ENCODE measurements at regions not wholly inside any gene's neighbourhood (a gene's known extent, or its start where the extent isn't known, plus 50 kb on each side); places are given as distances from the start of the nearest gene placed in this dataset.

- no peak overlapping the region for H3K4me3 ChIP-seq (ENCODE audit: low read depth, low read length)
- TF ChIP-seq, protein P1, sequence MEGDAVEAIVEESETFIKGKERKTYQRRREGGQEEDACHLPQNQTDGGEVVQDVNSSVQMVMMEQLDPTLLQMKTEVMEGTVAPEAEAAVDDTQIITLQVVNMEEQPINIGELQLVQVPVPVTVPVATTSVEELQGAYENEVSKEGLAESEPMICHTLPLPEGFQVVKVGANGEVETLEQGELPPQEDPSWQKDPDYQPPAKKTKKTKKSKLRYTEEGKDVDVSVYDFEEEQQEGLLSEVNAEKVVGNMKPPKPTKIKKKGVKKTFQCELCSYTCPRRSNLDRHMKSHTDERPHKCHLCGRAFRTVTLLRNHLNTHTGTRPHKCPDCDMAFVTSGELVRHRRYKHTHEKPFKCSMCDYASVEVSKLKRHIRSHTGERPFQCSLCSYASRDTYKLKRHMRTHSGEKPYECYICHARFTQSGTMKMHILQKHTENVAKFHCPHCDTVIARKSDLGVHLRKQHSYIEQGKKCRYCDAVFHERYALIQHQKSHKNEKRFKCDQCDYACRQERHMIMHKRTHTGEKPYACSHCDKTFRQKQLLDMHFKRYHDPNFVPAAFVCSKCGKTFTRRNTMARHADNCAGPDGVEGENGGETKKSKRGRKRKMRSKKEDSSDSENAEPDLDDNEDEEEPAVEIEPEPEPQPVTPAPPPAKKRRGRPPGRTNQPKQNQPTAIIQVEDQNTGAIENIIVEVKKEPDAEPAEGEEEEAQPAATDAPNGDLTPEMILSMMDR (IDR thresholded peaks at IDR 0.05; ENCODE audit: borderline replicate concordance, insufficient read depth, low read depth, low read length) = no peak
Observed at GRCh38 chr2:53289309-53290006, 478.1 kb upstream of the CHAC2 start.

- TF ChIP-seq, protein P1 (IDR thresholded peaks at IDR 0.05; ENCODE audit: borderline replicate concordance, insufficient read depth, low read depth, low read length) = no peak
- no peak overlapping the region for H3K4me3 ChIP-seq (ENCODE audit: low read depth, low read length)
Observed at GRCh38 chr2:53286345-53286744, 481.3 kb upstream of the CHAC2 start.

GRCh38 chr2:53275743-53276142, 491.9 kb upstream of the CHAC2 start:
- TF ChIP-seq, protein P1 (IDR thresholded peaks at IDR 0.05; ENCODE audit: borderline replicate concordance, insufficient read depth, low read depth, low read length) = no peak
- no peak overlapping the region for H3K4me3 ChIP-seq (ENCODE audit: low read depth, low read length)

- H3K4me3 ChIP-seq (ENCODE audit: low read depth, low read length) = no peak overlapping the region
- TF ChIP-seq, protein P1 (IDR thresholded peaks at IDR 0.05; ENCODE audit: borderline replicate concordance, insufficient read depth, low read depth, low read length) = no peak
Observed at GRCh38 chr2:53268626-53269025, 499.0 kb upstream of the CHAC2 start.

- TF ChIP-seq, protein P1 (IDR thresholded peaks at IDR 0.05; ENCODE audit: borderline replicate concordance, insufficient read depth, low read depth, low read length) = no peak
- H3K4me3 ChIP-seq (ENCODE audit: low read depth, low read length) = no peak overlapping the region
Observed at GRCh38 chr2:53268086-53268485, 499.5 kb upstream of the CHAC2 start.

DNA sequence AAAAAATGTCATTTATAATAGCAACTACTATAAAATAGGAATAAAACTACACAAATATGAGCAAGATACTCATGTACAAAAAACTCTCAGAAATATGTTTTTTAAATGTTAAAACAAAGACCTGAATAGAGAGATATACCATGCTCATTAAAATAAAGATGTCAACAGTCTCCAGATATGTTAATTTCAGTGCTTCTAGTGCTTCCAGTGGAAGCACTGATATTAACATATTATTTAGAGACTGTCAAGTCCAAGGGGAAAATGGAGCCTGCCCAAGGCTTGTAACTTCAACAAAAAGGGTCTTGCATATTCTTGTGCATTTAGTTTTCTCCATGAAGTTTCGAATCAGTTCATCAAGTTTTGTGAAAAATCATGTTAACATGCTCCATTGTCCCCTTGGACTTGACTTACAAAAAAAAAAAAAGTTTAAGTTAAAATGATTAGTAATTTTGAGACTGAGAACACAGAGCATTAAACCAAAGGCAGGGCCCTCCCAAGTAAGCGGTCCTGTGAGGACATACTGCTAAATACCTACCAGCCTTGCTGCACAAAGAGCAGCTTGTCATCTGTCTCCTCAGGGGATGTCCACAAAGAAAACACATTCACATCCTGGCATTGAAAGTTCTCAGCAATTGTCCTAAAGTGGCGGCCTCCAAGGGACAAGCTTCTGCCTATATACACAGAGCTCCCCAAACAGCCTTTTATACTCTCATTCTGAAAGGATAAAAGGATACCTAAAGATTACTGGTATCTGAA, 501.9 kb upstream of the CHAC2 start:
- no peak overlapping the region for H3K4me3 ChIP-seq (ENCODE audit: low read depth, low read length)
- TF ChIP-seq, protein P1 (IDR thresholded peaks at IDR 0.05; ENCODE audit: borderline replicate concordance, insufficient read depth, low read depth, low read length) = no peak

GRCh38 chr2:53260568-53260967, 507.0 kb upstream of the CHAC2 start:
- no peak overlapping the region for H3K4me3 ChIP-seq (ENCODE audit: low read depth, low read length)
- TF ChIP-seq, protein P1 (IDR thresholded peaks at IDR 0.05; ENCODE audit: borderline replicate concordance, insufficient read depth, low read depth, low read length) = no peak
